Neural crest cell (in vitro differentiated cells): ENCODE measurements at regions not wholly inside any gene's neighbourhood (a gene's known extent, or its start where the extent isn't known, plus 50 kb on each side); places are given as distances from the start of the nearest gene placed in this dataset.
A peak's percentile ranks its signal among the peaks of the same experiment; 100 is the strongest.

ENCODE experiments used
- DNase-seq: peaks from one replicate; pipeline ENCODE4 v3.0.0; 2021; ENCODE audit warnings: low read depth, mixed read lengths, low spot score
- H3K27ac Mint-ChIP-seq: one replicate; pipeline ENCODE4 v1.8.0; 2021; ENCODE audit warnings: mild to moderate bottlenecking, mixed read lengths; ENCODE audit not compliant: unreplicated experiment
- H3K27me3 Mint-ChIP-seq: 2 replicates; pipeline ENCODE4 v1.8.0; 2021; ENCODE audit warnings: low read depth, mild to moderate bottlenecking, mixed read lengths
- H3K36me3 Mint-ChIP-seq: 2 replicates; pipeline ENCODE4 v1.8.0; 2021; ENCODE audit warnings: low read depth, mild to moderate bottlenecking, mixed read lengths
- H3K4me1 Mint-ChIP-seq: 2 replicates; pipeline ENCODE4 v1.8.0; 2021; ENCODE audit warnings: mixed read lengths
- H3K4me3 Mint-ChIP-seq: one replicate; pipeline ENCODE4 v1.8.0; 2021; ENCODE audit warnings: mild to moderate bottlenecking, mixed read lengths
- H3K9me3 Mint-ChIP-seq: 2 replicates; pipeline ENCODE4 v1.8.0; 2021; ENCODE audit warnings: mixed read lengths
- CTCF ChIP-seq: fragments of 200-600 bp; sonication (generic); conservative IDR thresholded peaks from 2 replicates; pipeline ENCODE4 v1.5.0; 2021; ENCODE audit warnings: antibody characterized with exemption, mild to moderate bottlenecking

- no peak overlapping the region for H3K4me3 Mint-ChIP-seq
- no peaks in the 10 kb centered on the region for H3K27me3 Mint-ChIP-seq
- H3K36me3 Mint-ChIP-seq: no peaks in the 10 kb centered on the region
- no peak for DNase-seq
- no peak overlapping the region for H3K27ac Mint-ChIP-seq
- H3K9me3 Mint-ChIP-seq: no peaks in the 10 kb centered on the region
- H3K4me1 Mint-ChIP-seq: no peaks in the 10 kb centered on the region
- no peak for TF ChIP-seq CTCF
Measured at GRCh38 chr18:79609841-79610281, 69.7 kb upstream of the CTDP1 start.

DNA sequence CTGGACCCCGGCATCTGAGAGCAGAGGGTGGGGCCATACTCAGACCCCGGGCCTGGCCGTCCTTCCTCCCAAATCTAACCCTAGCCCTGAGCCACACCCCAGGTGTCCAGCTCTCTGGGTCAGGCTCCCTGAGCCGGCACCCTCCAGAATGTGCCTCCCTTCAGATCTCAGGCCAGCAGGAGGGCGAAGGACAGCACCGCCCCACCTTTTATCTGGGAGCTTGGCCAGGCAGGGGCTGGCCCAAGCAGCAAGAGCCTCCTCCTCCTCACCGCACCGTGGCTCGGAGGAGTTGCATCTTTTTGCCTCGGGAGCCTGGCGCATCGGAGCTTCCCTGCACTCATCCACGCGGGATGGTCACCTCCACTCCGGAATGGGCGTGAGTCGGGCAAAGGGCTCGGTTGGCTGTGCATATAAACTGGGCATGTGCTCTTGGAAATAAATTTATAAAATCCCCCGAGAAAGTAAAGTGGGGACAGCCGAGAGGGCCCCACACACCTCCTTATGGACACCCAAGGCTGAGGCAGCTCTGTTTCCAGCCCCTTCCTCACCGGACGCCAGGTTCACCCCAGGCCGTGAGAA is 69.1 kb upstream of the CTDP1 start:
- H3K27me3 Mint-ChIP-seq: no peaks in the 10 kb centered on the region
- H3K9me3 Mint-ChIP-seq: no peaks in the 10 kb centered on the region
- DNase-seq: no peak
- H3K4me1 Mint-ChIP-seq: no peaks in the 10 kb centered on the region
- H3K27ac Mint-ChIP-seq: no peak overlapping the region
- no peak for TF ChIP-seq CTCF
- H3K36me3 Mint-ChIP-seq: no peaks in the 10 kb centered on the region
- H3K4me3 Mint-ChIP-seq: no peak overlapping the region

- Mint-ChIP-seq H3K36me3 (no peaks in the 10 kb centered on the region), H3K27ac (no peak overlapping the region), H3K4me3 (no peak overlapping the region), H3K27me3 (no peaks in the 10 kb centered on the region), H3K4me1 (no peaks in the 10 kb centered on the region), H3K9me3 (no peaks in the 10 kb centered on the region)
- no peak for TF ChIP-seq CTCF
- no peak for DNase-seq
Measured at GRCh38 chr18:79611040-79611681, 68.4 kb upstream of the CTDP1 start.

- H3K9me3 Mint-ChIP-seq: no peaks in the 10 kb centered on the region
- no peaks in the 10 kb centered on the region for H3K4me1 Mint-ChIP-seq
- TF ChIP-seq CTCF: no peak
- no peaks in the 10 kb centered on the region for H3K36me3 Mint-ChIP-seq
- H3K4me3 Mint-ChIP-seq: no peak overlapping the region
- no peak overlapping the region for H3K27ac Mint-ChIP-seq
- no peaks in the 10 kb centered on the region for H3K27me3 Mint-ChIP-seq
- no peak for DNase-seq
Measured at GRCh38 chr18:79612291-79613108, 67.1 kb upstream of the CTDP1 start.

GRCh38 chr18:79613186-79613931 is 66.2 kb upstream of the CTDP1 start:
- no peak for DNase-seq
- Mint-ChIP-seq H3K27ac (peak overlapping the region; percentile 58), H3K4me1 (no peaks in the 10 kb centered on the region), H3K36me3 (no peaks in the 10 kb centered on the region), H3K4me3 (no peak overlapping the region), H3K27me3 (no peaks in the 10 kb centered on the region), H3K9me3 (no peaks in the 10 kb centered on the region)
- no peak for TF ChIP-seq CTCF
